Choroid plexus epithelial cell (primary cell): ENCODE measurements at regions not wholly inside any gene's neighbourhood (a gene's known extent, or its start where the extent isn't known, plus 50 kb on each side); places are given as distances from the start of the nearest gene placed in this dataset.

ENCODE experiments used
- DNase-seq: peaks from one replicate; pipeline ENCODE4 v3.0.0-alpha.2; 2010; ENCODE audit warnings: low read depth
- H3K4me3 ChIP-seq: 2 replicates; pipeline ENCODE4 v1.5.1; 2011; ENCODE audit warnings: low read depth, mild to moderate bottlenecking, control low read depth, low read length, moderate library complexity
- TF ChIP-seq, protein P1 (sequence below): conservative IDR thresholded peaks from 2 replicates; pipeline ENCODE4 v1.5.1; 2011; ENCODE audit warnings: low read depth, mild to moderate bottlenecking, control low read depth, inconsistent platforms, low read length, moderate library complexity

DNA sequence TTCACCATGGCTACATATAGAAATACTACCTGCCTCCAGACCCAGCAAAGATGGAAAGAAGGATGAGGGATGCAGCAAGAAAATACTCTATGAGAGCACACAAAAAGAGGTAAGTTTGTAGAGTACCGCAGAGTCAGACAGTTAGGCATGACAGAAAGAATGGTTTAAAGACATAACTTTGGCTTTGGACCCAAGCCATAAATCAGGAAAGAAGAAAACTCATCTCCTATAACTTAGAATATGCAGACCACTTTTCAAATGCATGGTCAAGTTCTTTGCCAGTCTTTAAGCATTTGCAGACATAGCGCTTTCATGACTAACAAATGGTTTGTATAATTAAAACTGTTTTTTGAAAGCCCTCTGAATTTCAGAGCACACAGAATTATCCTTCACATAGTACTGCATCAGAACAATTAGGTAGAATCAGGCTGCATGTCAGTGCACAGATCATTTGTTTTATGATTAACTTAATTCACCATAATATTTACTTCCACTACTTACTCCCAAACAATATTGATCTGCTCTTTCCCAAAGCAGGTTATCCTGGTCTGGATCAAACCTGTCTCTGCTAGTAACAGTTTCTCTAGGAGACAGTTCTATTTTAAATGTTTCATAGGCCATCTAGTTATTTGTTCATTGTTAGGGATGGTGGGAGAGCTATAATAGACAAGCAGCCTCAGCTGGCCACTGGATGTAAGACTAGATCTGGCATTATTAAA is 280.7 kb upstream of the NR5A2 start:
- DNase-seq = no peak
- TF ChIP-seq, protein P1, sequence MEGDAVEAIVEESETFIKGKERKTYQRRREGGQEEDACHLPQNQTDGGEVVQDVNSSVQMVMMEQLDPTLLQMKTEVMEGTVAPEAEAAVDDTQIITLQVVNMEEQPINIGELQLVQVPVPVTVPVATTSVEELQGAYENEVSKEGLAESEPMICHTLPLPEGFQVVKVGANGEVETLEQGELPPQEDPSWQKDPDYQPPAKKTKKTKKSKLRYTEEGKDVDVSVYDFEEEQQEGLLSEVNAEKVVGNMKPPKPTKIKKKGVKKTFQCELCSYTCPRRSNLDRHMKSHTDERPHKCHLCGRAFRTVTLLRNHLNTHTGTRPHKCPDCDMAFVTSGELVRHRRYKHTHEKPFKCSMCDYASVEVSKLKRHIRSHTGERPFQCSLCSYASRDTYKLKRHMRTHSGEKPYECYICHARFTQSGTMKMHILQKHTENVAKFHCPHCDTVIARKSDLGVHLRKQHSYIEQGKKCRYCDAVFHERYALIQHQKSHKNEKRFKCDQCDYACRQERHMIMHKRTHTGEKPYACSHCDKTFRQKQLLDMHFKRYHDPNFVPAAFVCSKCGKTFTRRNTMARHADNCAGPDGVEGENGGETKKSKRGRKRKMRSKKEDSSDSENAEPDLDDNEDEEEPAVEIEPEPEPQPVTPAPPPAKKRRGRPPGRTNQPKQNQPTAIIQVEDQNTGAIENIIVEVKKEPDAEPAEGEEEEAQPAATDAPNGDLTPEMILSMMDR = no peak
- H3K4me3 ChIP-seq = no peak overlapping the region

DNA sequence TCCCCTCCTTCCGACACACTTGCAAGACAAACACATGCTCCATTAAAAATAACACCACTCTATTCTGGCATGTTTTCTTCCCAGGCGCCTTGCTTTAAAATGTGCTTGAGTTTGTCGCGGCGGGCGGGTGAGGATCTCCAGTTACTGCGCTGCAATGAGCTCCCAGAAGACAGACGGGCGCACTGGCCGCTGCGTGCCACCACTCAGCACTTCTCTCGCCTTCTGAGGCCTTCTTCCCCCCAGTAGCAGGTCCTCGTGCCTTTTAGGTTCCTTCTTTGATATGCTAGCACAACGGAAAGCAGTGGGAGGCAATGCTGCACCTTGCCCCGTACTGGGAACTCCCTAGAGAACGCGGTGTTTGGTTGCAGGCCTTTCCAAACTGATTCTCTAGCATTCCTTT is 279.5 kb upstream of the NR5A2 start:
- TF ChIP-seq, protein P1 = no peak
- peak; percentile 21 for DNase-seq

DNA sequence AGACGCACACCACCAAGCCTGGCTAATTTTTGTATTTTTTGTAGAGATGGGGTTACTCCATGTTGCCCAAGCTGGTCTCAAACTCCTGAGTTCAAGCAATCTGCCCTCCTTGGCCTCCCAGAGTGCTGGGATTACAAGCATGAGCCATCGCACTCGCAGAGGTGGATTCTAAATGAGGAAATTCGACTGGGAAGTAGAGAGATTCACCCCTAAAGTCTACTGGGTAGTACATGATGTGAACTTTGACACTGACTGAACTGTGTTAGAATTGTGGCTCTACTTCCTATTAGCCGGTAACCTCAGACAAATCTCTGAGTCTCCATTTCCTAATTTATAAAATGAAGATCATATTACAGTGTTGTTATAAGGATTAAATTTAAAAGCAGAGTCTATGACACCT is 276.0 kb upstream of the NR5A2 start:
- DNase-seq = no peak
- TF ChIP-seq, protein P1 = no peak

More for the DNA sequence above, 279.5 kb upstream of the NR5A2 start:
- no peak overlapping the region for H3K4me3 ChIP-seq

DNA sequence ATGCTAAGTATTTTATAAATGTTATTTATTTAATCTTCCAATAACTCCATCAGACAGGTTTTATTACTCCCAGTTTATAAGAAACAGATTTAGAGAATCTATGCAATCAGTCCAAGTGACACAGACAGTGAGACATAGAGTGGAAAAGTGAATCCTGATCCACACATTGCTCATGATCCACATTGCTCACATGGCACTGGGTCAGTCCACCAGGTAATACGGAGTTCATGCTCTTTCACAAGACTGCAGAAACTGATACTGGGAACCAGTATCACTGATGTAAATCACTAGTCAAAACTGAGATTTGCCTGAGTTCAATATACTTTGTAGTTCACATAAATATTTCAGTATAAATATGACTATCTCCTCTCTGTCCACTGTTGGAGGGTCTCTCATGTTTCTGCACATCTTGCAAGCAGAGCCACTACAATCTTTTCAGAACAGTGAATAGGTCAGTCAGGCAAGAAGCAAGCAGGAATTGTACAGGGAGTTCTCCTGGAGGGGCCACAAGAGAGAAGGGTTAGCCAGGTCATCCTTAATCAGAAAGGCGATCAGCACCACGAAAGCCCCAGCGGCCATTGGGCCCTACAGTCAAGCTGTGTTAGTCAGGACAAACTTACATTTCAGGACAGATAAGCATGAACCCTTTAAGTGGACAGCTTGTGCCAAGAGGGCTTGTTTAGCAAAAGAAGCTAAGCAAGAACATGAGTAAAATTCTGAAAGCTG is 275.4 kb upstream of the NR5A2 start:
- no peak overlapping the region for H3K4me3 ChIP-seq
- DNase-seq = no peak
- TF ChIP-seq, protein P1 = no peak

More for the DNA sequence above, 276.0 kb upstream of the NR5A2 start:
- no peak overlapping the region for H3K4me3 ChIP-seq

DNA sequence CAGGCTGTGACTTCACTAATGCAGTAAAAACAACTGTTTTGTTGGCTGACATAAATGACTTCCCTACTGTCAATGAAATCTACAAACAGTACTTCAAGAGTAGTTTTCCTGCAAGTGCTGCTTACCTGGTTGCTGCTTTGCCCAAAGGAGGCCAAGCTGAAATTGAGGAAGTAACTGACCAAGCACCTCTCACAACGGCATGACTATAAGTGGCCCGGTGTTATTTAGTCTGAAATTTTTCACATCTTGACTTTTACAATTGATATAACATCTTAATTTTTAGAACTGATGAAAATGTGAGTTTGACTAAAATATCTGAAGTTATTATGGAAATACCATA is 274.9 kb upstream of the NR5A2 start:
- TF ChIP-seq, protein P1 = no peak
- DNase-seq = no peak
- no peak overlapping the region for H3K4me3 ChIP-seq

DNA sequence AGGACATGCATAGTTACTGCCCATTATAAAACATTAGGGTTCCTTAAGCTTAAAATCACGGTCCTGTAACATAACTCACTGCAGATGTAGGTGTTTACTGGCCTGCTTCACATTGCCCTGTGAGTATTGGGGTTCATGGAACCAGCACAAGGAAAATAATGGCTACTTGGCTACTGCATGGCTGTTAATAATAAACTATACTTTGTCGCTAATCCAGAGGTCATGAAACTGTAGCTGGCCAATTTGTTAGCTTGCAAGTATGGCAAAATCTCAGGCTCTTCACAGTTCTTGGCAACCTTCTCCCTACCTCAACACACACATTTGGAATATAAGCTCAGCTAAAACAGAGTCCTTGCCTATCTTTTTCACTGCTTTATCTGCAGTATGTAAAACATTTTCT is 274.0 kb upstream of the NR5A2 start:
- TF ChIP-seq, protein P1 = no peak
- H3K4me3 ChIP-seq = no peak overlapping the region
- DNase-seq = no peak

DNA sequence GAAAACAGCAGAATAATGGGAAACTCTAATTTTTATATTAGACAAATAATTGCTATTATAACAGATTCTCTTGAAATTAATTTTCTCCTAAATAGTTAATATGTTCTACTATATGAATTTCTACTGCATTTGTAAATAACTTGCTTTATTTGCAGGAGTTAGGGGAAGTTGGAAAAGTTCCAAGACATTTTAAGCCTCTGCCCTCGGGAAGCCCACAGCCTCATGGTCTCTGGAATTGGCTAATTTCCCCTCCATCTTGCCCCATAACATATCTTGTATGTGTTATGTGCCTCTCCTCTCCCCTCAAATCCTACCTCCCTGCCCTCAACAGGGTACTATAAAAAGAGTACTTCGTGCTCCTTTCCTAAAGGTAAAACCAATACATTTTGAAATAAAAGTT is 271.4 kb upstream of the NR5A2 start:
- H3K4me3 ChIP-seq = no peak overlapping the region
- TF ChIP-seq, protein P1 = no peak
- no peak for DNase-seq
